GM13976 (cell line): ENCODE measurements at regions not wholly inside any gene's neighbourhood (a gene's known extent, or its start where the extent isn't known, plus 50 kb on each side); places are given as distances from the start of the nearest gene placed in this dataset.

Experiments used
- DNase-seq: peaks from one replicate; pipeline ENCODE4 v3.0.0; 2012; ENCODE audit warnings: low spot score
- CTCF ChIP-seq: IDR thresholded peaks from 2 replicates; pipeline ENCODE4 v1.5.1; 2012; ENCODE audit warnings: borderline replicate concordance, mild to moderate bottlenecking; ENCODE audit not compliant: insufficient read depth; ENCODE audit errors: extremely low read depth, missing control alignments, control extremely low read depth
- in situ Hi-C: fragments of 300-500 bp; cut with MboI; formaldehyde crosslinking; loops from one replicate; pipeline ENCODE4 v1.12.0; 2022; ENCODE audit warnings: low sequenced_read_pairs, mixed read lengths, inconsistent platforms; ENCODE audit not compliant: unreplicated experiment

- TF ChIP-seq CTCF = no peak
Measured at GRCh38 chr13:31413516-31413915, 213.7 kb downstream of the B3GLCT start.

GRCh38 chr13:31416066-31416465, 216.3 kb downstream of the B3GLCT start:
- in situ Hi-C loops = no loop called here
- DNase-seq = no peak
- TF ChIP-seq CTCF = no peak

More at GRCh38 chr13:31413516-31413915, 213.7 kb downstream of the B3GLCT start:
- no peak for DNase-seq
- in situ Hi-C loops = no loop called here

- in situ Hi-C loops = no loop called here
- no peak for TF ChIP-seq CTCF
- no peak for DNase-seq
Measured at GRCh38 chr13:31418186-31418585, 218.4 kb downstream of the B3GLCT start.

GRCh38 chr13:31421756-31422155, 222.0 kb downstream of the B3GLCT start:
- no peak for DNase-seq
- no peak for TF ChIP-seq CTCF
- in situ Hi-C loops = loop anchor here (10.0 kb wide), 1 partner anchor 187 kb away; no protein-coding TSS in a partner anchor

DNA sequence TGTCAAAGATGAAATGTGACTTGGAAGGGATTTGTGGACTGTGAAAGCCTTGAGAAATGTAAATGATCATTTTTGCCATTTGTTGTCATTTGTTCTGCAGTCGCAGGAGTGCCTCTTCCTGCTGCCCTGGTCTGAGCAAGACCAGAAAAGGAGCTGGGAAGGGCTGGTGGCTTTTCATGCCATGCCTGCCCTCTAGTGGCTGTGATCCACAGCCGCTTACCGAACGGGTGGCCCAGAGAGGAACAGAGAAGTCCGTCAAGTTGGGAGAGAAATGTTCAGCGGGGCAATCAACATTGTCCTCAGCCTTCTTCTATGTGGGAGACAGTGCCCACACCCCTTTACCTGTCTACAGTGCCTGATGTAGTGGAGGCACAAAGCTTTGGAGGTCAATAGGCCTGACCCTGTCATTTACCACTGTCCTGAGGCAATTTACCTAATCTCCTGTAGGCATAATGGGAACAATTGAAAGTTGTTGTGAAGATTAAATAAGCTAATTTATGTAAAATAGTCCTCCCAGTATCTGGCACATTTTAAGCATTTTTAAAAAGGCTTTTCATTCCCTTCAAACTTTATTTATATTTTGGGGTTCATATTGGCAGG, 224.5 kb downstream of the B3GLCT start:
- TF ChIP-seq CTCF = peak; percentile 94
- peak; percentile 60 for DNase-seq
- in situ Hi-C loops = loop anchor here (10.0 kb wide), 1 partner anchor 189 kb away; no protein-coding TSS in a partner anchor

GRCh38 chr13:31426395-31426794, 226.6 kb downstream of the B3GLCT start:
- DNase-seq = no peak
- in situ Hi-C loops = loop anchor here (10.0 kb wide), 1 partner anchor 192 kb away; no protein-coding TSS in a partner anchor
- no peak for TF ChIP-seq CTCF
